LNCaP clone FGC (cell line): ENCODE measurements at regions not wholly inside any gene's neighbourhood (a gene's known extent, or its start where the extent isn't known, plus 50 kb on each side); places are given as distances from the start of the nearest gene placed in this dataset.

Experiments used
- DNase-seq: peaks from one replicate; pipeline ENCODE4 v3.0.0-alpha.2; 2011; ENCODE audit warnings: low read depth
- H3K4me3 ChIP-seq: 2 replicates; pipeline ENCODE4 v1.5.1; 2011; ENCODE audit warnings: mild to moderate bottlenecking, low read depth, low read length, control low read depth
- CTCF ChIP-seq: IDR thresholded peaks from 2 replicates; pipeline ENCODE4 v1.5.1; 2012; ENCODE audit warnings: mild to moderate bottlenecking; ENCODE audit not compliant: control insufficient read depth, insufficient read depth; ENCODE audit errors: extremely low read depth

GRCh38 chr9:36492865-36493264, 79.8 kb upstream of the MELK start:
- no peak for DNase-seq
- no peak for TF ChIP-seq CTCF
- no peak overlapping the region for H3K4me3 ChIP-seq

- DNase-seq = no peak
- no peak for TF ChIP-seq CTCF
- no peak overlapping the region for H3K4me3 ChIP-seq
Observed at GRCh38 chr9:36489453-36489852, 83.2 kb upstream of the MELK start.

- no peak for DNase-seq
- H3K4me3 ChIP-seq = peak overlapping the region; percentile 73
- no peak for TF ChIP-seq CTCF
Observed at GRCh38 chr9:36488389-36488756, 84.3 kb upstream of the MELK start.

- DNase-seq = peak; percentile 57
- TF ChIP-seq CTCF = no peak
- H3K4me3 ChIP-seq = peak overlapping the region; percentile 83
Observed at GRCh38 chr9:36487482-36488388, 85.0 kb upstream of the MELK start.

- H3K4me3 ChIP-seq = peak overlapping the region; percentile 83
- no peak for DNase-seq
- no peak for TF ChIP-seq CTCF
Observed at GRCh38 chr9:36486933-36487481, 85.7 kb upstream of the MELK start.

GRCh38 chr9:36486329-36486932, 86.3 kb upstream of the MELK start:
- TF ChIP-seq CTCF = no peak
- no peak for DNase-seq
- H3K4me3 ChIP-seq = peak overlapping the region; percentile 83
